Caco-2 (cell line): ENCODE measurements at regions not wholly inside any gene's neighbourhood (a gene's known extent, or its start where the extent isn't known, plus 50 kb on each side); places are given as distances from the start of the nearest gene placed in this dataset.

ENCODE experiments used
- BruUV-seq: library from RNA; stranded (reverse); fragments of 400-500 nt; replicated peaks from 2 replicates; lab custom pipeline; 2021; lab: Mats Ljungman, UMichigan
- CTCF ChIA-PET: fragments of 300-600 bp; sonication (Branson Sonifier 250); formaldehyde crosslinking; loops from one replicate; lab custom pipeline; 2022; ENCODE audit warnings: antibody characterized with exemption; lab: Charles Lee
- POLR2A ChIA-PET: fragments of 300-600 bp; sonication (Branson Sonifier 250); formaldehyde crosslinking; loops from one replicate; lab custom pipeline; 2022; ENCODE audit warnings: antibody characterized with exemption; lab: Charles Lee
- DNase-seq, 2 experiments: peaks; one replicate each; pipeline versions ENCODE4 v3.0.0 to v3.0.0-alpha.2; 2020 to 2022
- H3K27me3 ChIP-seq: replicated peaks from 2 replicates; pipeline ENCODE4 v1.6.0; 2011; ENCODE audit warnings: low read length; ENCODE audit not compliant: control insufficient read depth, insufficient read depth
- H3K36me3 ChIP-seq: 2 replicates; pipeline ENCODE4 v1.5.1; 2011; ENCODE audit warnings: low read length; ENCODE audit not compliant: control insufficient read depth, insufficient read depth
- H3K4me1 ChIP-seq: fragments of 250-450 bp; sonication (Bioruptor Pico); 2 replicates; pipeline ENCODE4 v1.5.1; 2020; ENCODE audit warnings: mild to moderate bottlenecking
- H3K4me3 ChIP-seq: 2 replicates; pipeline ENCODE4 v1.5.1; 2011; ENCODE audit warnings: low read depth, mild to moderate bottlenecking, control low read depth, low read length
- H3K9me3 ChIP-seq: fragments of 250-450 bp; sonication (Bioruptor Pico); 2 replicates; pipeline ENCODE4 v1.5.1; 2020; ENCODE audit warnings: mild to moderate bottlenecking, moderate library complexity
- H3K27ac Mint-ChIP-seq: one replicate; pipeline ENCODE4 v1.8.0; 2022; ENCODE audit warnings: mixed read lengths; ENCODE audit not compliant: unreplicated experiment
- H3K27me3 Mint-ChIP-seq: one replicate; pipeline ENCODE4 v1.8.0; 2022; ENCODE audit warnings: mixed read lengths; ENCODE audit not compliant: insufficient read depth, unreplicated experiment
- H3K36me3 Mint-ChIP-seq: one replicate; pipeline ENCODE4 v1.8.0; 2022; ENCODE audit warnings: mild to moderate bottlenecking, mixed read lengths; ENCODE audit not compliant: insufficient read depth, unreplicated experiment
- H3K4me1 Mint-ChIP-seq: one replicate; pipeline ENCODE4 v1.8.0; 2022; ENCODE audit warnings: low read depth, mixed read lengths; ENCODE audit not compliant: unreplicated experiment
- H3K4me3 Mint-ChIP-seq: one replicate; pipeline ENCODE4 v1.8.0; 2022; ENCODE audit warnings: mild to moderate bottlenecking, moderate library complexity, mixed read lengths; ENCODE audit not compliant: unreplicated experiment
- H3K9me3 Mint-ChIP-seq: one replicate; pipeline ENCODE4 v1.8.0; 2022; ENCODE audit warnings: mixed read lengths; ENCODE audit not compliant: unreplicated experiment
- CTCF ChIP-seq, 2 experiments: fragments of 200-600 bp in 1 of 2; IDR thresholded peaks; 1 replicate in 1 of 2; 2 replicates in 1 of 2; pipeline versions ENCODE4 v1.5.1 to v1.8.0; 2011 to 2022; ENCODE audit warnings: antibody characterized with exemption in 1 of 2, control low read depth in 1 of 2, inconsistent platforms in 1 of 2, low read depth in 1 of 2, low read length in 1 of 2, mild to moderate bottlenecking in 1 of 2, moderate library complexity in 1 of 2; ENCODE audit not compliant: insufficient read depth in 1 of 2, severe bottlenecking in 1 of 2, unreplicated experiment in 1 of 2
- intact Hi-C: fragments of 100-400 bp; cut with micrococcal nuclease; formaldehyde crosslinking; loops from one replicate; pipeline ENCODE4 v1.10.0; 2022; ENCODE audit not compliant: unreplicated experiment

- no peak for TF ChIP-seq CTCF (IDR thresholded peaks at IDR 0.05; ENCODE audit: insufficient read depth in 1 of 2, low read depth in 1 of 2, low read length in 1 of 2, severe bottlenecking in 1 of 2, unreplicated experiment in 1 of 2)
- POLR2A ChIA-PET = no interaction called here
- no peaks in the 10 kb centered on the region for H3K4me1 Mint-ChIP-seq
- CTCF ChIA-PET = no interaction called here
- Histone ChIP-seq H3K27me3 (peaks cover 2% of the 10 kb centered on the region), H3K4me1 (no peaks in the 10 kb centered on the region), H3K4me3 (no peak overlapping the region), H3K36me3 (no peaks in the 10 kb centered on the region), H3K9me3 (peaks cover 2% of the 10 kb centered on the region)
- no peak overlapping the region for H3K4me3 Mint-ChIP-seq
- DNase-seq = no peak
- peaks cover 33% of the 10 kb centered on the region for H3K27me3 Mint-ChIP-seq
- no peaks in the 10 kb centered on the region for H3K9me3 Mint-ChIP-seq
- no peaks in the 10 kb centered on the region for H3K36me3 Mint-ChIP-seq
- no TSS peak for BruUV-seq
- intact Hi-C loops = no loop called here
- H3K27ac Mint-ChIP-seq = no peak overlapping the region
These were observed 88.4 kb upstream of the KCNG1 start for GRCh38 chr20:51111290-51111689.

GRCh38 chr20:51108638-51109363 is 85.9 kb upstream of the KCNG1 start:
- no peaks in the 10 kb centered on the region for H3K36me3 ChIP-seq
- Mint-ChIP-seq H3K27ac (no peak overlapping the region), H3K9me3 (no peaks in the 10 kb centered on the region), H3K27me3 (peaks cover 37% of the 10 kb centered on the region), H3K4me1 (no peaks in the 10 kb centered on the region), H3K36me3 (no peaks in the 10 kb centered on the region), H3K4me3 (no peak overlapping the region)
- H3K4me3 ChIP-seq = no peak overlapping the region
- ChIA-PET POLR2A (no interaction called here), CTCF (interaction anchor here (1.1 kb wide), 1 partner anchor 93 kb away, joined by 4 read pairs; no protein-coding TSS in a partner anchor)
- no TSS peak for BruUV-seq
- no peak for TF ChIP-seq CTCF (IDR thresholded peaks at IDR 0.05; ENCODE audit: insufficient read depth in 1 of 2, low read depth in 1 of 2, low read length in 1 of 2, severe bottlenecking in 1 of 2, unreplicated experiment in 1 of 2)
- H3K4me1 ChIP-seq = no peaks in the 10 kb centered on the region
- H3K27me3 ChIP-seq = peaks cover 2% of the 10 kb centered on the region
- H3K9me3 ChIP-seq = peaks cover 4% of the 10 kb centered on the region
- intact Hi-C loops = no loop called here
- DNase-seq = no peak

- peak in 1 of 2 experiments; percentile 43 for DNase-seq
- ChIA-PET POLR2A (no interaction called here), CTCF (interaction anchor here (1.0 kb wide), 1 partner anchor 119 kb away, joined by 3 read pairs; no protein-coding TSS in a partner anchor)
- Mint-ChIP-seq H3K27me3 (peaks cover 30% of the 10 kb centered on the region), H3K4me3 (no peak overlapping the region), H3K36me3 (no peaks in the 10 kb centered on the region), H3K9me3 (no peaks in the 10 kb centered on the region), H3K4me1 (no peaks in the 10 kb centered on the region), H3K27ac (no peak overlapping the region)
- peaks cover 4% of the 10 kb centered on the region for H3K9me3 ChIP-seq
- BruUV-seq = no TSS peak
- H3K36me3 ChIP-seq = no peaks in the 10 kb centered on the region
- H3K4me3 ChIP-seq = no peak overlapping the region
- TF ChIP-seq CTCF (IDR thresholded peaks at IDR 0.05; ENCODE audit: insufficient read depth in 1 of 2, low read depth in 1 of 2, low read length in 1 of 2, severe bottlenecking in 1 of 2, unreplicated experiment in 1 of 2) = no peak
- no peaks in the 10 kb centered on the region for H3K4me1 ChIP-seq
- H3K27me3 ChIP-seq = peaks cover 2% of the 10 kb centered on the region
- intact Hi-C loops = no loop called here
These were observed 83.1 kb upstream of the KCNG1 start for GRCh38 chr20:51106011-51106410.
